ENCODE measurements at regions not wholly inside any gene's neighbourhood (a gene's known extent, or its start where the extent isn't known, plus 50 kb on each side); places are given as distances from the start of the nearest gene placed in this dataset.

- H3K9me3 ChIP-seq: no peaks in the 10 kb centered on the region
- no peak overlapping the region for H3K27ac ChIP-seq
- WGBS, 2 donors: 71 to 76% methylated on average over 4 of the region's 4 CpGs
- H3K27me3 ChIP-seq: no peaks in the 10 kb centered on the region
- TF ChIP-seq EP300 (IDR thresholded peaks at IDR 0.05) (no peak), POLR2AphosphoS5 (IDR thresholded peaks at IDR 0.05) (no peak), POLR2A (IDR thresholded peaks at IDR 0.05) (no peak), CTCF (IDR thresholded peaks at IDR 0.05) (no peak)
- no peaks in the 10 kb centered on the region for H3K4me1 ChIP-seq
- no peak for DNase-seq
- H3K4me3 ChIP-seq: no peak overlapping the region
- no peaks in the 10 kb centered on the region for H3K36me3 ChIP-seq
- intact Hi-C loops (cut with DNase I): no loop called here
These were observed 472.5 kb upstream of the PIK3C3 start for GRCh38 chr18:41482501-41482900.

GRCh38 chr18:41466436-41467160 lies 488.4 kb upstream of the PIK3C3 start:
- H3K36me3 ChIP-seq: no peaks in the 10 kb centered on the region
- no peak for DNase-seq
- H3K27me3 ChIP-seq: no peaks in the 10 kb centered on the region
- no peak overlapping the region for H3K4me3 ChIP-seq
- H3K4me1 ChIP-seq: no peaks in the 10 kb centered on the region
- intact Hi-C loops (cut with DNase I): no loop called here
- WGBS, 2 donors: 84 to 87% methylated on average over 4 of the region's 4 CpGs
- TF ChIP-seq POLR2A (IDR thresholded peaks at IDR 0.05) (no peak), CTCF (IDR thresholded peaks at IDR 0.05) (no peak), POLR2AphosphoS5 (IDR thresholded peaks at IDR 0.05) (no peak)
- no peak overlapping the region for H3K27ac ChIP-seq
- no peaks in the 10 kb centered on the region for H3K9me3 ChIP-seq

- Histone ChIP-seq H3K36me3 (no peaks in the 10 kb centered on the region), H3K4me1 (no peaks in the 10 kb centered on the region), H3K27me3 (no peaks in the 10 kb centered on the region), H3K27ac (no peak overlapping the region), H3K9me3 (no peaks in the 10 kb centered on the region), H3K4me3 (no peak overlapping the region)
- TF ChIP-seq EP300 (IDR thresholded peaks at IDR 0.05) (no peak), POLR2A (IDR thresholded peaks at IDR 0.05) (no peak), CTCF (IDR thresholded peaks at IDR 0.05) (no peak), POLR2AphosphoS5 (IDR thresholded peaks at IDR 0.05) (no peak)
- intact Hi-C loops (cut with DNase I): no loop called here
- no peak for DNase-seq
- WGBS, 2 donors: 72 to 73% methylated on average over 2 of the region's 2 CpGs
These were observed 489.6 kb upstream of the PIK3C3 start for GRCh38 chr18:41465386-41465785.

- no peaks in the 10 kb centered on the region for H3K9me3 ChIP-seq
- H3K27me3 ChIP-seq: no peaks in the 10 kb centered on the region
- intact Hi-C loops (cut with DNase I): no loop called here
- no peaks in the 10 kb centered on the region for H3K36me3 ChIP-seq
- DNase-seq: no peak
- no peak overlapping the region for H3K27ac ChIP-seq
- TF ChIP-seq EP300 (IDR thresholded peaks at IDR 0.05) (no peak), CTCF (IDR thresholded peaks at IDR 0.05) (no peak), POLR2AphosphoS5 (IDR thresholded peaks at IDR 0.05) (no peak), POLR2A (IDR thresholded peaks at IDR 0.05) (no peak)
- H3K4me1 ChIP-seq: no peaks in the 10 kb centered on the region
- no peak overlapping the region for H3K4me3 ChIP-seq
- 52 to 84% methylated on average over 1 of the region's 1 CpG for WGBS, 2 donors
These were observed 490.8 kb upstream of the PIK3C3 start for GRCh38 chr18:41464278-41464677.

- 8 to 43% methylated on average over 1 of the region's 1 CpG for WGBS, 2 donors
- no peak overlapping the region for H3K27ac ChIP-seq
- no peak for DNase-seq
- intact Hi-C loops (cut with DNase I): no loop called here
- H3K4me3 ChIP-seq: no peak overlapping the region
- TF ChIP-seq POLR2A (IDR thresholded peaks at IDR 0.05): no peak
- no peak for TF ChIP-seq POLR2AphosphoS5 (IDR thresholded peaks at IDR 0.05)
- no peak for TF ChIP-seq EP300 (IDR thresholded peaks at IDR 0.05)
- no peak for TF ChIP-seq CTCF (IDR thresholded peaks at IDR 0.05)
- H3K9me3 ChIP-seq: no peaks in the 10 kb centered on the region
- no peaks in the 10 kb centered on the region for H3K36me3 ChIP-seq
- H3K27me3 ChIP-seq: no peaks in the 10 kb centered on the region
- no peaks in the 10 kb centered on the region for H3K4me1 ChIP-seq
These were observed 492.1 kb upstream of the PIK3C3 start for GRCh38 chr18:41462946-41463345.

Data from sigmoid colon (tissue), 6 donors.